GM23338 (cell line): ENCODE measurements at regions not wholly inside any gene's neighbourhood (a gene's known extent, or its start where the extent isn't known, plus 50 kb on each side); places are given as distances from the start of the nearest gene placed in this dataset.
A peak's percentile ranks its signal among the peaks of the same experiment; 100 is the strongest.

ENCODE experiments used
- ATAC-seq: fragments of 200-7000 bp; cut with Tn5 transposase; 3 replicates; pipeline ENCODE4 v1.9.1; 2020
- DNase-seq: peaks from one replicate; pipeline ENCODE4 v3.0.0-alpha.2; 2015; ENCODE audit warnings: low spot score
- H2AFZ ChIP-seq: fragments of 200-600 bp; sonication (generic); 2 replicates; pipeline ENCODE4 v1.8.0; 2016; ENCODE audit warnings: antibody characterized with exemption, mild to moderate bottlenecking, moderate library complexity
- H3F3A ChIP-seq: fragments of 200-600 bp; sonication (generic); replicated peaks from 2 replicates; pipeline ENCODE4 v1.8.0; 2017; ENCODE audit warnings: antibody characterized with exemption, mixed run types, low read depth
- H3K27ac ChIP-seq: fragments of 200-600 bp; sonication (generic); 2 replicates; pipeline ENCODE4 v1.6.1; 2016; ENCODE audit warnings: low read depth
- H3K27me3 ChIP-seq: fragments of 200-600 bp; sonication (generic); 2 replicates; pipeline ENCODE4 v1.8.0; 2016; ENCODE audit warnings: mild to moderate bottlenecking, mixed run types, moderate library complexity; ENCODE audit not compliant: insufficient read depth
- H3K36me3 ChIP-seq: fragments of 200-600 bp; sonication (generic); 2 replicates; pipeline ENCODE4 v1.8.0; 2016; ENCODE audit warnings: mild to moderate bottlenecking; ENCODE audit not compliant: insufficient read depth
- H3K4me1 ChIP-seq: fragments of 200-600 bp; sonication (generic); 2 replicates; pipeline ENCODE4 v1.8.0; 2016; ENCODE audit warnings: mild to moderate bottlenecking, moderate library complexity; ENCODE audit not compliant: insufficient read depth
- H3K4me2 ChIP-seq: fragments of 200-600 bp; sonication (generic); 2 replicates; pipeline ENCODE4 v1.7.1; 2017; ENCODE audit warnings: mixed run types
- H3K4me3 ChIP-seq: fragments of 200-600 bp; sonication (generic); 2 replicates; pipeline ENCODE4 v1.6.1; 2016; ENCODE audit warnings: mixed run types
- H3K79me2 ChIP-seq: fragments of 200-600 bp; sonication (generic); replicated peaks from 2 replicates; pipeline ENCODE4 v1.8.0; 2017; ENCODE audit warnings: mild to moderate bottlenecking; ENCODE audit not compliant: insufficient read depth
- H3K9me2 ChIP-seq: fragments of 200-600 bp; sonication (generic); 2 replicates; pipeline ENCODE4 v1.8.0; 2017; ENCODE audit not compliant: insufficient read depth
- H4K20me1 ChIP-seq: fragments of 200-600 bp; sonication (generic); replicated peaks from 2 replicates; pipeline ENCODE4 v1.8.0; 2017; ENCODE audit warnings: mild to moderate bottlenecking; ENCODE audit not compliant: insufficient read depth
- H3K27ac Mint-ChIP-seq: 2 replicates; pipeline ENCODE4 v1.8.0; 2020; ENCODE audit warnings: inconsistent platforms, mild to moderate bottlenecking, moderate library complexity, mixed read lengths
- H3K27me3 Mint-ChIP-seq: 3 replicates; pipeline ENCODE4 v1.8.0; 2022; ENCODE audit warnings: low read depth, mild to moderate bottlenecking, moderate library complexity, mixed read lengths, inconsistent platforms; ENCODE audit not compliant: insufficient read depth, poor library complexity
- H3K36me3 Mint-ChIP-seq: 3 replicates; pipeline ENCODE4 v1.8.0; 2021; ENCODE audit warnings: low read depth, mild to moderate bottlenecking, inconsistent platforms, moderate library complexity, mixed read lengths
- H3K4me1 Mint-ChIP-seq: 3 replicates; pipeline ENCODE4 v1.8.0; 2020; ENCODE audit warnings: mild to moderate bottlenecking, inconsistent platforms, mixed read lengths
- H3K4me3 Mint-ChIP-seq: 3 replicates; pipeline ENCODE4 v1.8.0; 2021; ENCODE audit warnings: moderate library complexity, mild to moderate bottlenecking, inconsistent platforms, mixed read lengths
- H3K9me3 Mint-ChIP-seq: 3 replicates; pipeline ENCODE4 v1.8.0; 2020; ENCODE audit warnings: moderate library complexity, mild to moderate bottlenecking, inconsistent platforms, mixed read lengths
- ETS1 ChIP-seq: IDR thresholded peaks from 2 replicates; pipeline ENCODE4 v1.6.1; 2016; ENCODE audit warnings: antibody characterized with exemption
- EZH2 ChIP-seq: fragments of 200-600 bp; sonication (generic); IDR thresholded peaks from one replicate; pipeline ENCODE4 v1.8.0; 2017; ENCODE audit warnings: antibody characterized with exemption, mild to moderate bottlenecking, low read depth; ENCODE audit not compliant: unreplicated experiment
- NANOG ChIP-seq: IDR thresholded peaks from 2 replicates; pipeline ENCODE4 v1.6.1; 2016; ENCODE audit warnings: antibody characterized with exemption, borderline replicate concordance
- REST ChIP-seq: IDR thresholded peaks from one replicate; pipeline ENCODE4 v1.6.1; 2018; ENCODE audit warnings: antibody characterized with exemption; ENCODE audit not compliant: unreplicated experiment
- TF ChIP-seq, protein P1 (sequence below): fragments of 250-450 bp; sonication (Bioruptor Pico); IDR thresholded peaks from 2 replicates; pipeline ENCODE4 v1.5.0; 2020; ENCODE audit warnings: mild to moderate bottlenecking, moderate library complexity

- no peak for TF ChIP-seq REST
- no peak for TF ChIP-seq ETS1
Measured at GRCh38 chr1:200330741-200331428, 79.0 kb downstream of the ZNF281 start (continued).

DNA sequence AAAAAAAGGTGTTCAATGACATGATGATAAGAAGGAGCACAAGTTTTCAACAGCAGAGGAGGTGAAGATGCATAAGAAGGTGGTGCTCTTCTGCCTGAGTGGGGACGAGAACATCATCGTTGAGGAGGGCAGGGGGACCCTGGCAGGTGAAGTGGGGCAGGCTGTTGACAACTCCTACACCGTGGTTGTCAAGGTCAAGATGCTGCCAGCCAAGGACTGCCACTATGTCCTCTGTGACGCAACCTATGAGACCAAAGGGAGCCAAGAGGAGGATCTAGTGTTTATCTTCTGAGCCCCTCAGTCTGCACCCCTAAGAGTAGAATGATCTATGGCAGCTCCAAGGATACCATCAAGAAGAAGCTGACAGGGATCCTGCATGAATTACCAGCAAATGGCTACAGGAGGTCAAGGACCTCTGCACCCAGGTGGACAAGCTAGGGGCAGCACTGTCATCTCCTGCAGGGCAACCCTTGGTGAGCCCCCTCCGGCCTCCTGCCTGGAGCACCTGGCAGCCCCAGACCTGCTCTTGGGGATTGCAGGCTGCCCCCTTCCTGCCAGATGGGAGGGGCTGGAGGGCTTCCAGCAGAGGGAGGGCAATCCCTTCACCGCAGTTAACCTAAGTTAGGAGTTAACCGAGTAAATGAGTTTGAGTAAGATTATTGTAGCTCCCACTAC lies 80.5 kb downstream of the ZNF281 start:
- Histone ChIP-seq H3K4me2 (no peak overlapping the region), H2AFZ (no peak overlapping the region), H3K4me3 (no peak overlapping the region), H3K4me1 (peaks cover 27% of the 10 kb centered on the region), H3K27me3 (no peaks in the 10 kb centered on the region), H3K36me3 (no peaks in the 10 kb centered on the region; the same call in 1 of the 2 replicates), H4K20me1 (no peaks in the 10 kb centered on the region), H3K9me2 (peaks cover 13% of the 10 kb centered on the region; the same call in 1 of the 2 replicates), H3K27ac (0 out of 2 replicates have a peak overlapping the region, but pooled peaks have one; percentile 51), H3F3A (peaks cover 5% of the 10 kb centered on the region; the same call in 1 of the 2 replicates), H3K79me2 (no peaks in the 10 kb centered on the region)
- DNase-seq (no peak), ATAC-seq (no peak; the same call in 2 of the 3 replicates)
- Mint-ChIP-seq H3K9me3 (peaks cover 2% of the 10 kb centered on the region; the same call in 1 of the 3 replicates), H3K36me3 (peaks cover 5% of the 10 kb centered on the region; the same call in 2 of the 3 replicates), H3K4me1 (peaks cover 34% of the 10 kb centered on the region), H3K27ac (no peak overlapping the region), H3K27me3 (peaks cover 2% of the 10 kb centered on the region), H3K4me3 (no peak overlapping the region)
- no peak for TF ChIP-seq REST
- TF ChIP-seq ETS1, result no peak
- TF ChIP-seq, protein P1, sequence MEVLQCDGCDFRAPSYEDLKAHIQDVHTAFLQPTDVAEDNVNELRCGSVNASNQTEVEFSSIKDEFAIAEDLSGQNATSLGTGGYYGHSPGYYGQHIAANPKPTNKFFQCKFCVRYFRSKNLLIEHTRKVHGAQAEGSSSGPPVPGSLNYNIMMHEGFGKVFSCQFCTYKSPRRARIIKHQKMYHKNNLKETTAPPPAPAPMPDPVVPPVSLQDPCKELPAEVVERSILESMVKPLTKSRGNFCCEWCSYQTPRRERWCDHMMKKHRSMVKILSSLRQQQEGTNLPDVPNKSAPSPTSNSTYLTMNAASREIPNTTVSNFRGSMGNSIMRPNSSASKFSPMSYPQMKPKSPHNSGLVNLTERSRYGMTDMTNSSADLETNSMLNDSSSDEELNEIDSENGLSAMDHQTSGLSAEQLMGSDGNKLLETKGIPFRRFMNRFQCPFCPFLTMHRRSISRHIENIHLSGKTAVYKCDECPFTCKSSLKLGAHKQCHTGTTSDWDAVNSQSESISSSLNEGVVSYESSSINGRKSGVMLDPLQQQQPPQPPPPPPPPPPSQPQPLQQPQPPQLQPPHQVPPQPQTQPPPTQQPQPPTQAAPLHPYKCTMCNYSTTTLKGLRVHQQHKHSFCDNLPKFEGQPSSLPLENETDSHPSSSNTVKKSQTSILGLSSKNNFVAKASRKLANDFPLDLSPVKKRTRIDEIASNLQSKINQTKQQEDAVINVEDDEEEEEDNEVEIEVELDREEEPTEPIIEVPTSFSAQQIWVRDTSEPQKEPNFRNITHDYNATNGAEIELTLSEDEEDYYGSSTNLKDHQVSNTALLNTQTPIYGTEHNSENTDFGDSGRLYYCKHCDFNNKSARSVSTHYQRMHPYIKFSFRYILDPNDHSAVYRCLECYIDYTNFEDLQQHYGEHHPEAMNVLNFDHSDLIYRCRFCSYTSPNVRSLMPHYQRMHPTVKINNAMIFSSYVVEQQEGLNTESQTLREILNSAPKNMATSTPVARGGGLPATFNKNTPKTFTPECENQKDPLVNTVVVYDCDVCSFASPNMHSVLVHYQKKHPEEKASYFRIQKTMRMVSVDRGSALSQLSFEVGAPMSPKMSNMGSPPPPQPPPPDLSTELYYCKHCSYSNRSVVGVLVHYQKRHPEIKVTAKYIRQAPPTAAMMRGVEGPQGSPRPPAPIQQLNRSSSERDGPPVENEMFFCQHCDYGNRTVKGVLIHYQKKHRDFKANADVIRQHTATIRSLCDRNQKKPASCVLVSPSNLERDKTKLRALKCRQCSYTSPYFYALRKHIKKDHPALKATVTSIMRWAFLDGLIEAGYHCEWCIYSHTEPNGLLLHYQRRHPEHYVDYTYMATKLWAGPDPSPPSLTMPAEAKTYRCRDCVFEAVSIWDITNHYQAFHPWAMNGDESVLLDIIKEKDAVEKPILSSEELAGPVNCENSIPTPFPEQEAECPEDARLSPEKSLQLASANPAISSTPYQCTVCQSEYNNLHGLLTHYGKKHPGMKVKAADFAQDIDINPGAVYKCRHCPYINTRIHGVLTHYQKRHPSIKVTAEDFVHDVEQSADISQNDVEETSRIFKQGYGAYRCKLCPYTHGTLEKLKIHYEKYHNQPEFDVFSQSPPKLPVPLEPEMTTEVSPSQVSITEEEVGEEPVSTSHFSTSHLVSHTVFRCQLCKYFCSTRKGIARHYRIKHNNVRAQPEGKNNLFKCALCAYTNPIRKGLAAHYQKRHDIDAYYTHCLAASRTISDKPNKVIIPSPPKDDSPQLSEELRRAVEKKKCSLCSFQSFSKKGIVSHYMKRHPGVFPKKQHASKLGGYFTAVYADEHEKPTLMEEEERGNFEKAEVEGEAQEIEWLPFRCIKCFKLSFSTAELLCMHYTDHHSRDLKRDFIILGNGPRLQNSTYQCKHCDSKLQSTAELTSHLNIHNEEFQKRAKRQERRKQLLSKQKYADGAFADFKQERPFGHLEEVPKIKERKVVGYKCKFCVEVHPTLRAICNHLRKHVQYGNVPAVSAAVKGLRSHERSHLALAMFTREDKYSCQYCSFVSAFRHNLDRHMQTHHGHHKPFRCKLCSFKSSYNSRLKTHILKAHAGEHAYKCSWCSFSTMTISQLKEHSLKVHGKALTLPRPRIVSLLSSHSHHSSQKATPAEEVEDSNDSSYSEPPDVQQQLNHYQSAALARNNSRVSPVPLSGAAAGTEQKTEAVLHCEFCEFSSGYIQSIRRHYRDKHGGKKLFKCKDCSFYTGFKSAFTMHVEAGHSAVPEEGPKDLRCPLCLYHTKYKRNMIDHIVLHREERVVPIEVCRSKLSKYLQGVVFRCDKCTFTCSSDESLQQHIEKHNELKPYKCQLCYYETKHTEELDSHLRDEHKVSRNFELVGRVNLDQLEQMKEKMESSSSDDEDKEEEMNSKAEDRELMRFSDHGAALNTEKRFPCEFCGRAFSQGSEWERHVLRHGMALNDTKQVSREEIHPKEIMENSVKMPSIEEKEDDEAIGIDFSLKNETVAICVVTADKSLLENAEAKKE (CRISPR knock-in tag), result no peak
- TF ChIP-seq NANOG, result no peak
- TF ChIP-seq EZH2, result no peak
